MM.1S (cell line): ENCODE measurements at regions not wholly inside any gene's neighbourhood (a gene's known extent, or its start where the extent isn't known, plus 50 kb on each side); places are given as distances from the start of the nearest gene placed in this dataset.

Experiments used
- DNase-seq: peaks from one replicate; pipeline ENCODE4 v3.0.0-alpha.2; 2015
- H2AFZ ChIP-seq: fragments of 300-600 bp; sonication (generic); 2 replicates; pipeline ENCODE4 v1.6.0; 2016; ENCODE audit warnings: antibody characterized with exemption, low read length
- H3F3A ChIP-seq: fragments of 300-600 bp; sonication (generic); 2 replicates; pipeline ENCODE4 v1.6.1; 2016; ENCODE audit warnings: mild to moderate bottlenecking, antibody characterized with exemption, low read length, moderate library complexity, mixed read lengths; ENCODE audit not compliant: insufficient read depth
- H3K27ac ChIP-seq: fragments of 300-600 bp; sonication (generic); 2 replicates; pipeline ENCODE4 v1.5.1; 2016; ENCODE audit warnings: mild to moderate bottlenecking, low read length
- H3K27me3 ChIP-seq: fragments of 300-600 bp; sonication (generic); replicated peaks from 2 replicates; pipeline ENCODE4 v1.6.0; 2016; ENCODE audit warnings: low read length; ENCODE audit not compliant: insufficient read depth
- H3K36me3 ChIP-seq: fragments of 300-600 bp; sonication (generic); replicated peaks from 2 replicates; pipeline ENCODE4 v1.6.1; 2016; ENCODE audit warnings: mild to moderate bottlenecking, low read length, mixed read lengths; ENCODE audit not compliant: insufficient read depth
- H3K4me1 ChIP-seq: fragments of 300-600 bp; sonication (generic); 2 replicates; pipeline ENCODE4 v1.6.1; 2016; ENCODE audit warnings: low read length, mixed read lengths
- H3K4me2 ChIP-seq: fragments of 300-600 bp; sonication (generic); 2 replicates; pipeline ENCODE4 v1.6.0; 2016; ENCODE audit warnings: low read depth, low read length
- H3K4me3 ChIP-seq: fragments of 300-600 bp; sonication (generic); 2 replicates; pipeline ENCODE4 v1.5.1; 2016; ENCODE audit warnings: low read length, mixed read lengths
- H3K79me2 ChIP-seq: fragments of 300-600 bp; sonication (generic); 2 replicates; pipeline ENCODE4 v1.6.1; 2016; ENCODE audit warnings: mixed run types, low read length, mixed read lengths
- H3K9ac ChIP-seq: fragments of 300-600 bp; sonication (generic); 2 replicates; pipeline ENCODE4 v1.6.1; 2016; ENCODE audit warnings: low read length, mixed read lengths
- H3K9me2 ChIP-seq: fragments of 300-600 bp; sonication (generic); replicated peaks from 2 replicates; pipeline ENCODE4 v1.6.1; 2016; ENCODE audit warnings: mild to moderate bottlenecking, low read length, mixed read lengths; ENCODE audit not compliant: insufficient read depth
- H3K9me3 ChIP-seq: fragments of 300-600 bp; sonication (generic); replicated peaks from 2 replicates; pipeline ENCODE4 v1.6.1; 2016; ENCODE audit warnings: mild to moderate bottlenecking, low read length, mixed read lengths; ENCODE audit not compliant: insufficient read depth
- H4K20me1 ChIP-seq: fragments of 300-600 bp; sonication (generic); 2 replicates; pipeline ENCODE4 v1.6.1; 2016; ENCODE audit warnings: mild to moderate bottlenecking, low read length, moderate library complexity, mixed read lengths; ENCODE audit not compliant: insufficient read depth
- CTCF ChIP-seq: fragments of 300-600 bp; sonication (generic); IDR thresholded peaks from 2 replicates; pipeline ENCODE4 v1.5.1; 2016; ENCODE audit warnings: antibody characterized with exemption, low read length, mixed read lengths
- EZH2 ChIP-seq: fragments of 300-600 bp; sonication (generic); optimal IDR thresholded peaks from 2 replicates; pipeline ENCODE3; 2017; ENCODE audit warnings: low read depth, mild to moderate bottlenecking, antibody characterized with exemption, low read length, mixed read lengths
- EZH2phosphoT487 ChIP-seq: fragments of 300-600 bp; sonication (generic); IDR thresholded peaks from 2 replicates; pipeline ENCODE4 v1.6.1; 2018; ENCODE audit warnings: antibody characterized with exemption, low read length

- TF ChIP-seq EZH2 (no peak), CTCF (no peak), EZH2phosphoT487 (no peak)
- H2AFZ ChIP-seq, result no peak overlapping the region
- H3K9ac ChIP-seq, result no peak overlapping the region
- H3K27ac ChIP-seq, result no peak overlapping the region
- H3K4me3 ChIP-seq, result no peak overlapping the region
- H3F3A ChIP-seq, result no peaks in the 10 kb centered on the region
- DNase-seq, result no peak
- no peaks in the 10 kb centered on the region for H3K9me3 ChIP-seq
- no peak overlapping the region for H3K4me2 ChIP-seq
- no peaks in the 10 kb centered on the region for H3K9me2 ChIP-seq
- H3K27me3 ChIP-seq, result no peaks in the 10 kb centered on the region
- H4K20me1 ChIP-seq, result no peaks in the 10 kb centered on the region
- no peaks in the 10 kb centered on the region for H3K4me1 ChIP-seq
- no peaks in the 10 kb centered on the region for H3K79me2 ChIP-seq
- no peaks in the 10 kb centered on the region for H3K36me3 ChIP-seq
These were observed 147.7 kb downstream of the GASK1B start for GRCh38 chr4:158025131-158025530.

DNA sequence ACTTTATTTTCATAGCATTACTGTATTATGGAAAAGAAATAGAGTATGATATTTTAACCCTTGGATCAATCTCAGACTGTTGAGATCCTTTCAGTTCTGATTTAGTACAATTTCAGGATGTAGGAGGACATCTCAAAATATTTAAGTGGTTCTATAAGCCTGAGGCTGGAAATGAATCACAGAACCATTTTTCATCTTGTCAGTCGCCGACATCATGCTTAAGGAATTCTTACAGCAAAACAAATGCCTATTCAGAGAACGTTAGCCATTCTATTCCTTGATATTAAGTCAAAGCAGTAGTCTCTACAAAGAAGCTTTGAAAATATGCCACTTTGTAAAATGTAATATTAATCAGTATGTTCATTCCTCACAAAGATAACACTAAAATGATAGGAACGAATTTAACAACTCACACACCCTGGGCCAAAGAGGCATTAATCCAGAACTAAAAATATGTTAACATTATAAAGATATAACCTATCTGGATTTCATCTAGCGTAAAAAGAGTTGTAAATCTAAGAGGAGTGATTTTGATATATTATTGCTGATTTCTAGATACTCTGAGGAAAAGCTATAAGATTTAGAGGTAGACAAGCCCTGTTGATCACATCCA, 152.0 kb downstream of the GASK1B start:
- TF ChIP-seq EZH2 (no peak), EZH2phosphoT487 (no peak), CTCF (no peak)
- Histone ChIP-seq H3K9ac (no peak overlapping the region), H3F3A (no peaks in the 10 kb centered on the region), H3K9me2 (no peaks in the 10 kb centered on the region), H2AFZ (no peak overlapping the region), H3K27me3 (no peaks in the 10 kb centered on the region), H3K79me2 (no peaks in the 10 kb centered on the region), H4K20me1 (no peaks in the 10 kb centered on the region), H3K4me1 (no peaks in the 10 kb centered on the region), H3K9me3 (no peaks in the 10 kb centered on the region), H3K4me3 (no peak overlapping the region), H3K27ac (no peak overlapping the region), H3K36me3 (no peaks in the 10 kb centered on the region), H3K4me2 (no peak overlapping the region)
- no peak for DNase-seq

- Histone ChIP-seq H3K4me1 (no peaks in the 10 kb centered on the region), H3K9me2 (no peaks in the 10 kb centered on the region), H3K27ac (no peak overlapping the region), H4K20me1 (no peaks in the 10 kb centered on the region), H3K9me3 (no peaks in the 10 kb centered on the region), H3K79me2 (no peaks in the 10 kb centered on the region), H3K9ac (no peak overlapping the region), H2AFZ (no peak overlapping the region), H3K4me3 (no peak overlapping the region), H3K27me3 (no peaks in the 10 kb centered on the region), H3F3A (no peaks in the 10 kb centered on the region), H3K4me2 (no peak overlapping the region), H3K36me3 (no peaks in the 10 kb centered on the region)
- DNase-seq, result no peak
- TF ChIP-seq EZH2 (no peak), EZH2phosphoT487 (no peak), CTCF (no peak)
These were observed 152.6 kb downstream of the GASK1B start for GRCh38 chr4:158020176-158020575.
